Esophagus muscularis mucosa (tissue), 4 donors: ENCODE measurements at regions not wholly inside any gene's neighbourhood (a gene's known extent, or its start where the extent isn't known, plus 50 kb on each side); places are given as distances from the start of the nearest gene placed in this dataset.

Experiments used
- DNase-seq: peaks from one replicate; pipeline ENCODE4 v3.0.0-alpha.2; 2017; ENCODE audit errors: extremely low spot score
- H3K27ac ChIP-seq, 4 donors: fragments of 200-600 bp; sonication (generic); replicated peaks in 1 of 4; 1 replicate in 3 of 4; 2 replicates in 1 of 4; pipeline ENCODE4 v1.5.1; 2016 to 2019; ENCODE audit warnings: mild to moderate bottlenecking in 1 of 4
- H3K27me3 ChIP-seq, 4 donors: fragments of 200-600 bp; sonication (generic); one replicate each; pipeline versions ENCODE4 v1.5.1 to v1.6.0; 2016 to 2019
- H3K36me3 ChIP-seq, 4 donors: fragments of 200-600 bp; sonication (generic); one replicate each; pipeline ENCODE4 v1.5.1; 2016 to 2019
- H3K4me1 ChIP-seq, 4 donors: fragments of 200-600 bp; sonication (generic); one replicate each; pipeline ENCODE4 v1.5.1; 2016 to 2019
- H3K4me3 ChIP-seq, 4 donors: fragments of 200-600 bp; sonication (generic); 1 replicate in 2 of 4; 2 replicates in 2 of 4; pipeline ENCODE4 v1.5.1; 2016 to 2019; ENCODE audit warnings: mild to moderate bottlenecking in 4 of 4, moderate library complexity in 1 of 4
- H3K9me3 ChIP-seq, 4 donors: fragments of 200-600 bp; sonication (generic); 1 replicate in 3 of 4; 2 replicates in 1 of 4; pipeline ENCODE4 v1.5.1; 2016 to 2019
- EP300 ChIP-seq: sonication (generic); formaldehyde crosslinking; IDR thresholded peaks from one replicate; pipeline ENCODE4 v1.6.1; 2017; ENCODE audit warnings: antibody characterized with exemption
- POLR2A ChIP-seq: fragments of 450-650 bp; IDR thresholded peaks from one replicate; pipeline ENCODE4 v1.6.1; 2017; ENCODE audit warnings: antibody characterized with exemption, moderate library complexity, mild to moderate bottlenecking, low read depth
- POLR2AphosphoS5 ChIP-seq, 2 donors: sonication (generic); formaldehyde crosslinking; IDR thresholded peaks; one replicate each; pipeline ENCODE4 v1.6.1; 2017; ENCODE audit warnings: antibody characterized with exemption in 2 of 2
- WGBS: methylation state at CpG from one replicate; pipeline ENCODE4 v1.1.5; 2018; 5-methylcytosine and 5-hydroxymethylcytosine counted together
- intact Hi-C: fragments of 100-400 bp; cut with DNase I; formaldehyde crosslinking; loops from one replicate; pipeline ENCODE4 v1.15.1; 2023
- TF ChIP-seq, protein P1 (sequence below), 3 experiments: fragments of 200-600 bp in 2 of 3; fragments of 450-650 bp in 1 of 3; sonication (generic) in 2 of 3; IDR thresholded peaks; one replicate each; pipeline ENCODE4 v1.5.1; 2017 to 2019; ENCODE audit warnings: antibody characterized with exemption in 3 of 3, mild to moderate bottlenecking in 2 of 3, moderate library complexity in 1 of 3

DNA sequence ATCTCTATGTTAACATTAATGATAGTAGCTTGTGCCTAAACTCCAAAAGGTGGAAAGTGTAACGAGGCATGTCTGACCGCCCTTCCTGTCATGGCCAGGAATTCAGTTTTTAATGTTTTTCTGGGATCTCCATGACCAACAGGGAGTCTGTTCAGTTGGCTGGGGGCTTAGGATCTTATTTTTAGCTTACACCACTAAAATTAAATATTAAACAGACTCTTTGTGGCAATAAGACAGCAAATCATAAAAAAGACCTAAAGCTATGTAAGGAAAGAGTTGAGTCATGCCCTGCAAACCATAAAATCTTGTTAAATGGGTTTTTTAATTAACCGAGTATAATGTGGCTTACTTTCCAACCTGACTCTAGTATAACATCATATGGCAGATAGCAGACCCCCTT is 247.8 kb downstream of the DIRAS2 start:
- intact Hi-C loops: no loop called here
- TF ChIP-seq, protein P1, sequence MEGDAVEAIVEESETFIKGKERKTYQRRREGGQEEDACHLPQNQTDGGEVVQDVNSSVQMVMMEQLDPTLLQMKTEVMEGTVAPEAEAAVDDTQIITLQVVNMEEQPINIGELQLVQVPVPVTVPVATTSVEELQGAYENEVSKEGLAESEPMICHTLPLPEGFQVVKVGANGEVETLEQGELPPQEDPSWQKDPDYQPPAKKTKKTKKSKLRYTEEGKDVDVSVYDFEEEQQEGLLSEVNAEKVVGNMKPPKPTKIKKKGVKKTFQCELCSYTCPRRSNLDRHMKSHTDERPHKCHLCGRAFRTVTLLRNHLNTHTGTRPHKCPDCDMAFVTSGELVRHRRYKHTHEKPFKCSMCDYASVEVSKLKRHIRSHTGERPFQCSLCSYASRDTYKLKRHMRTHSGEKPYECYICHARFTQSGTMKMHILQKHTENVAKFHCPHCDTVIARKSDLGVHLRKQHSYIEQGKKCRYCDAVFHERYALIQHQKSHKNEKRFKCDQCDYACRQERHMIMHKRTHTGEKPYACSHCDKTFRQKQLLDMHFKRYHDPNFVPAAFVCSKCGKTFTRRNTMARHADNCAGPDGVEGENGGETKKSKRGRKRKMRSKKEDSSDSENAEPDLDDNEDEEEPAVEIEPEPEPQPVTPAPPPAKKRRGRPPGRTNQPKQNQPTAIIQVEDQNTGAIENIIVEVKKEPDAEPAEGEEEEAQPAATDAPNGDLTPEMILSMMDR (IDR thresholded peaks at IDR 0.05): no peak
- TF ChIP-seq POLR2AphosphoS5 (IDR thresholded peaks at IDR 0.05) (no peak), POLR2A (no peak), EP300 (no peak)
- no peaks in the 10 kb centered on the region for H3K27me3 ChIP-seq
- no peaks in the 10 kb centered on the region for H3K9me3 ChIP-seq
- no peaks in the 10 kb centered on the region for H3K4me1 ChIP-seq
- DNase-seq: no peak
- no peak overlapping the region for H3K27ac ChIP-seq
- WGBS: 84% methylated on average over 3 of the region's 3 CpGs
- H3K36me3 ChIP-seq: no peaks in the 10 kb centered on the region
- no peak overlapping the region for H3K4me3 ChIP-seq

DNA sequence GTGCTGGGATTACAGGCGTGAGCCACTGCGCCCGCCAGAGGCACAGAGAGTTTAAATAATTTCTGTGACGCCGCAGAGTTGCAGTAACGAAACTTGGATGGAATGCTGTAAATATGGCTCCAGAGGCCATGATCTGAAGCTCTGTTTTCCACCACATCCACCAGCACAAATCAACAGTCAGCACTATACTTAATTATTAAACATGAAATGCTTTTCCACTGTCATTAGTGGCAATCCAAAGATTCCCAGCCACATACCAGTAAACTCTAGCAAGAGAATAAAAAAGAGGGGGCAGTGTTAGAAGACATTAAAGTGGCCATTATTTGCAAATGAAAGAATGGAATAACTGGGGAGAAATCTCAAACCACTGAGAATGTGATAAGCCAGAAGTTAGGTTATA is 242.5 kb downstream of the DIRAS2 start:
- TF ChIP-seq POLR2AphosphoS5 (IDR thresholded peaks at IDR 0.05): no peak
- TF ChIP-seq, protein P1 (IDR thresholded peaks at IDR 0.05): no peak
- TF ChIP-seq EP300: no peak
- TF ChIP-seq POLR2A: no peak
- no peak overlapping the region for H3K4me3 ChIP-seq
- H3K27me3 ChIP-seq: no peaks in the 10 kb centered on the region
- H3K36me3 ChIP-seq: no peaks in the 10 kb centered on the region
- WGBS: 95% methylated on average over 6 of the region's 6 CpGs
- no peak overlapping the region for H3K27ac ChIP-seq
- intact Hi-C loops: no loop called here
- H3K9me3 ChIP-seq: no peaks in the 10 kb centered on the region
- no peak for DNase-seq
- H3K4me1 ChIP-seq: no peaks in the 10 kb centered on the region

DNA sequence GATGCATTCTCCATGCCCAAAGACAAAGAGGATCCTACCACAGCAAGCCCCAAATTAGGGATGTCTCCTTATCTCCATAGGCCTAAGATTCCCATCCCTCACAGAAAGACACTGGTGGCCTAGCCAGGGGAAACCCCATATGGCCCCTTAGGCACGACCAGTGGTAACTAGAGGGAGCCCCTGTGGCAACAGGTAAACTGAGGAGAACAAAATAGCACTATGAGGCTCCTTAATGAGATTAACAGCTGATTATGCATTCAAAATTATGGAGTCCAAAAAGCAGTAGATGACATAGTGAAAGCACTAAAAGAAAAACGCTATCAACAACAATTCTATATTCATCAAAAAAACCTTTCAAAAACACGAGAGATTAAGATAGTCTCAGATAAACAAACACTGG is 234.0 kb downstream of the DIRAS2 start:
- intact Hi-C loops: no loop called here
- TF ChIP-seq, protein P1 (IDR thresholded peaks at IDR 0.05): no peak
- no peak for TF ChIP-seq POLR2A
- TF ChIP-seq POLR2AphosphoS5 (IDR thresholded peaks at IDR 0.05): no peak
- TF ChIP-seq EP300: no peak
- Histone ChIP-seq H3K36me3 (no peaks in the 10 kb centered on the region), H3K4me3 (no peak overlapping the region), H3K27ac (no peak overlapping the region), H3K27me3 (no peaks in the 10 kb centered on the region), H3K9me3 (peaks cover 0 to 18% (median 8%) of the 10 kb centered on the region in 4 donors), H3K4me1 (no peaks in the 10 kb centered on the region)
- 78% methylated on average over 3 of the region's 3 CpGs for WGBS
- no peak for DNase-seq

DNA sequence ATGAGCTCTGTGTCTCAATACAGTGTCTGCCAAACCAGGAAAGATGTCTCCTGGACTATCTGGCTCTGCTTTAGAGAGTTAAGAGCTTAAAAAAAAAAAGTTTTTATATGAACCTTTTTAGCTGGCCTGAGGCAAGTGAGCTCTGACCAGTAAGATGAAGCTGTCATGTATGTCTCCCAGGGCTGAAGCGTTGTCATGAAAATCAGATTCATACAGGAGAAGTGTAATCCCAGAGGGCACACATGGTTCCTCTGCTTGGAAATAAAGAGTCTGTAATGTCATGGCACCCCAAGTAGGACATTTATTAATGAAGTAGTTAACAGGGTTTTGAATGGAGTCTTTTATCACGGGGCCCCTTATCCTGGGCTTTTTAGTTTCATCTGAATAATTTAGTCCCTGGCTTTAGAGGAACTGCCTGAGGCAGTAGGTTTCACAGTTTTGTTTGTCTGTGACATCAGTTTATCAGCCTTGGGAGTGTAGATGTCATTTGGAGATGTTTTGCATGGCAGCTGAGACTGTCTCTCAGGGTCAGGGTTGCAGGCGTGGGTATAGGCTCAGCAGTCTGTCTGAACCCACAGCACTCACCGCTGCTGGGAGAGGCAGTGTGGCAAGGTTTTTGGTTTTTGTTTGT is 223.3 kb downstream of the DIRAS2 start:
- no peak for DNase-seq
- TF ChIP-seq POLR2A (no peak), POLR2AphosphoS5 (IDR thresholded peaks at IDR 0.05) (no peak), EP300 (no peak)
- TF ChIP-seq, protein P1 (IDR thresholded peaks at IDR 0.05): no peak
- Histone ChIP-seq H3K9me3 (no peaks in the 10 kb centered on the region), H3K27ac (no peak overlapping the region), H3K27me3 (no peaks in the 10 kb centered on the region), H3K4me1 (peaks cover 0 to 8% (median 7%) of the 10 kb centered on the region in 4 donors), H3K4me3 (no peak overlapping the region), H3K36me3 (no peaks in the 10 kb centered on the region)
- 89% methylated on average over 4 of the region's 4 CpGs for WGBS
- intact Hi-C loops: no loop called here

DNA sequence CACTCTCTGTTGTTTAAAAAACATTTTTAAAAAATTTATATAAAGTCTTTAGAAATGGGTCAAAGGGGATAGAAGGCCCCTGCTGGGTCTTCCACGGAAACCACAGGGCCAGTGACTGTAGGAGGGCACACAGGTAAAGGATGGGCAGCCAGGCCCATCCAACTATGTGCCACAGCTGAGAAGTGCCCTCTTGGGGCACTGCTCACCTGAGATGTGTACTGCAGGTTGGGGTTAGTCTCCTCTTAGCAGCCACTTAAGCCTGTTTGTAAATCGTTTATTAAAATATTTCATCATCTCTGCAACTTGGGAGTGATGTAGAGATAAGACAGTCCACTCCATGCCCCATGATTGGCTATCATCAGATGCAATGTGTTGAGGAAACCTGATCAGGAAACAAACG is 222.4 kb downstream of the DIRAS2 start:
- Histone ChIP-seq H3K4me1 (peaks cover 0 to 8% (median 7%) of the 10 kb centered on the region in 4 donors), H3K4me3 (no peak overlapping the region), H3K27me3 (no peaks in the 10 kb centered on the region), H3K36me3 (no peaks in the 10 kb centered on the region), H3K27ac (no peak overlapping the region), H3K9me3 (no peaks in the 10 kb centered on the region)
- intact Hi-C loops: no loop called here
- DNase-seq: no peak
- WGBS: 84% methylated on average over 3 of the region's 3 CpGs
- no peak for TF ChIP-seq POLR2AphosphoS5 (IDR thresholded peaks at IDR 0.05)
- TF ChIP-seq, protein P1 (IDR thresholded peaks at IDR 0.05): no peak
- no peak for TF ChIP-seq EP300
- TF ChIP-seq POLR2A: no peak
